Panc1 (cell line): ENCODE measurements at regions not wholly inside any gene's neighbourhood (a gene's known extent, or its start where the extent isn't known, plus 50 kb on each side); places are given as distances from the start of the nearest gene placed in this dataset.

ENCODE experiments used
- ATAC-seq: fragments of 200-7000 bp; cut with Tn5 transposase; 2 replicates; pipeline ENCODE4 v1.9.1; 2020; ENCODE audit warnings: mild to moderate bottlenecking, moderate library complexity
- BruUV-seq: library from RNA; stranded (reverse); fragments of 400-500 nt; replicated peaks from 2 replicates; lab custom pipeline; 2021; lab: Mats Ljungman, UMichigan
- CTCF ChIA-PET: fragments of 300-600 bp; sonication (Branson Sonifier 250); formaldehyde crosslinking; loops from one replicate; lab custom pipeline; 2022; ENCODE audit warnings: antibody characterized with exemption; lab: Charles Lee
- POLR2A ChIA-PET: fragments of 300-600 bp; sonication (Branson Sonifier 250); formaldehyde crosslinking; loops from one replicate; lab custom pipeline; 2022; ENCODE audit warnings: antibody characterized with exemption; lab: Charles Lee
- DNase-seq: peaks from one replicate; pipeline ENCODE4 v3.0.0-alpha.2; 2010; ENCODE audit warnings: low read depth, low spot score
- H3K27ac ChIP-seq: 2 replicates; pipeline ENCODE4 v1.5.1; 2011; ENCODE audit warnings: mild to moderate bottlenecking, low read length, inconsistent platforms
- H3K27me3 ChIP-seq: fragments of 200-500 bp; sonication (Bioruptor generic); 2 replicates; pipeline ENCODE4 v1.6.0; 2014; ENCODE audit warnings: low read length, inconsistent platforms; ENCODE audit not compliant: control insufficient read depth, insufficient read depth
- H3K36me3 ChIP-seq: fragments of 200-500 bp; sonication (Bioruptor generic); 2 replicates; pipeline ENCODE4 v1.5.1; 2014; ENCODE audit warnings: inconsistent platforms, mild to moderate bottlenecking, low read length, moderate library complexity; ENCODE audit not compliant: control insufficient read depth, insufficient read depth
- H3K4me1 ChIP-seq: 2 replicates; pipeline ENCODE4 v1.5.1; 2011; ENCODE audit warnings: inconsistent platforms, mild to moderate bottlenecking, low read length, moderate library complexity; ENCODE audit not compliant: control insufficient read depth, insufficient read depth
- H3K4me3 ChIP-seq, 2 experiments: 2 replicates each; pipeline ENCODE4 v1.5.1; 2011 to 2012; ENCODE audit warnings: low read depth in 2 of 2, low read length in 2 of 2, mild to moderate bottlenecking in 2 of 2, inconsistent platforms in 1 of 2, moderate library complexity in 1 of 2
- H3K9me3 ChIP-seq: fragments of 200-500 bp; sonication (Bioruptor generic); 2 replicates; pipeline ENCODE4 v1.5.1; 2014; ENCODE audit warnings: low read depth, mild to moderate bottlenecking, inconsistent platforms, low read length, moderate library complexity; ENCODE audit not compliant: control insufficient read depth, insufficient read depth
- POLR2AphosphoS5 ChIP-seq: IDR thresholded peaks from 2 replicates; pipeline ENCODE4 v1.6.1; 2012; ENCODE audit warnings: mild to moderate bottlenecking, low read depth, low read length, moderate library complexity
- SIN3A ChIP-seq: IDR thresholded peaks from 2 replicates; pipeline ENCODE4 v1.6.1; 2012; ENCODE audit warnings: low read depth, mild to moderate bottlenecking, low read length, moderate library complexity, borderline replicate concordance; ENCODE audit not compliant: insufficient read depth
- TCF7L2 ChIP-seq: IDR thresholded peaks from 2 replicates; pipeline ENCODE4 v1.6.1; 2011; ENCODE audit warnings: mild to moderate bottlenecking, low read depth, low read length, inconsistent platforms
- in situ Hi-C: cut with HindIII; loops from 2 replicates; pipeline ENCODE4 v1.10.0; 2016; ENCODE audit warnings: low sequenced_read_pairs, low pct_unique_long_range_greater_than_20kb
- intact Hi-C: fragments of 100-400 bp; cut with micrococcal nuclease; formaldehyde crosslinking; loops from one replicate; pipeline ENCODE4 v1.10.0; 2022; ENCODE audit not compliant: unreplicated experiment
- TF ChIP-seq, protein P1 (sequence below): fragments of 450-650 bp; IDR thresholded peaks from 2 replicates; pipeline ENCODE4 v1.5.1; 2017; ENCODE audit warnings: mild to moderate bottlenecking
- TF ChIP-seq, protein P2 (sequence below), 2 experiments: IDR thresholded peaks; 2 replicates each; pipeline ENCODE4 v1.6.1; 2011 to 2012; ENCODE audit warnings: low read depth in 2 of 2, control low read depth in 1 of 2, low read length in 1 of 2, mild to moderate bottlenecking in 1 of 2, moderate library complexity in 1 of 2; ENCODE audit not compliant: insufficient read depth in 1 of 2

DNA sequence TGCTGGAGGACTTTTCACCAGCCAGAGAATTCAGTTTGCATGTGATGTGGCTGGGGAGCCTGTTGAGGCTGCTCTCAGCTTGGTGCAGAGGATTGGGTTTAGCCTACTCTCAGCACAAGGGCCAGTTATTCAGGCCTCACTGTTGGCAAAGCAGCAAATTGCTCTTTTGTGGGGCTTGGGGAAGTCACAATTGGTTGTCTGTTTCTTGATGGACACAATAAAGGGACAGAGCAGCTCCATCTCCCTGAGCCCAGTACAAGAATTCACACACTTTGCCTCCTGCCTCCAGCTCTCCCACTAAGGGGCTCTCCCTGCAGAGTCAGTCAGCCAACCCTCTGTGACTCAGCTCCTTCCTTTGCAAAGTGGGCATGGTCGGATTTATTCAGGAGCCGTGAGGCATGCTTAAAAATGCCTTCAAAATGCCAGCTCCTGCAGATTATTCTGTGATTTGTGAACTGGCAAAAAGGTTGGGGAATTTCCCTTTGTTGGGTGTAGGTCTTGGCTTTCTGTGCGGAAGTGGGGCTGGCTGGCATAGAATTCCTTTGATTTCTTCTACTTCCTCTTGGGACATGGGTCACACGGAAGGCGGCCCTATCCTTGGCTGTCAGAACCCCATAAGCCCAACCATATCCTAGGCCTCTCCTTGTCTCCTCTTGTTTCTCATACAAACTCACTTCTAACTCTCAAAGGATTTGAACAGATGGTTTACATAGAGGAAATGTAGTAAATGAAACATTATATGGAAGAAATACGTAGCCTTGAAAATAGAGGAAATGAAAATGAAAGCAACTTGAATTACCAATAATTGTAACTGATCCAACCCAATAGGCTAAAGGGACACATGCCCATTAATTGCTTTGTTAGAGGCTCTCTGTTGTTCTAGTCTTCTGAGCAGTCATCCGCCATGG is 118.7 kb upstream of the CD180 start:
- Histone ChIP-seq H3K4me3 (no peak overlapping the region), H3K4me1 (no peaks in the 10 kb centered on the region), H3K9me3 (no peaks in the 10 kb centered on the region), H3K36me3 (no peaks in the 10 kb centered on the region), H3K27me3 (no peaks in the 10 kb centered on the region), H3K27ac (no peak overlapping the region)
- in situ Hi-C loops: no loop called here
- peak; percentile 58; the same call in 1 of the 2 replicates for ATAC-seq
- POLR2A ChIA-PET: no interaction called here
- BruUV-seq: no TSS peak
- CTCF ChIA-PET: no interaction called here
- TF ChIP-seq, protein P1, sequence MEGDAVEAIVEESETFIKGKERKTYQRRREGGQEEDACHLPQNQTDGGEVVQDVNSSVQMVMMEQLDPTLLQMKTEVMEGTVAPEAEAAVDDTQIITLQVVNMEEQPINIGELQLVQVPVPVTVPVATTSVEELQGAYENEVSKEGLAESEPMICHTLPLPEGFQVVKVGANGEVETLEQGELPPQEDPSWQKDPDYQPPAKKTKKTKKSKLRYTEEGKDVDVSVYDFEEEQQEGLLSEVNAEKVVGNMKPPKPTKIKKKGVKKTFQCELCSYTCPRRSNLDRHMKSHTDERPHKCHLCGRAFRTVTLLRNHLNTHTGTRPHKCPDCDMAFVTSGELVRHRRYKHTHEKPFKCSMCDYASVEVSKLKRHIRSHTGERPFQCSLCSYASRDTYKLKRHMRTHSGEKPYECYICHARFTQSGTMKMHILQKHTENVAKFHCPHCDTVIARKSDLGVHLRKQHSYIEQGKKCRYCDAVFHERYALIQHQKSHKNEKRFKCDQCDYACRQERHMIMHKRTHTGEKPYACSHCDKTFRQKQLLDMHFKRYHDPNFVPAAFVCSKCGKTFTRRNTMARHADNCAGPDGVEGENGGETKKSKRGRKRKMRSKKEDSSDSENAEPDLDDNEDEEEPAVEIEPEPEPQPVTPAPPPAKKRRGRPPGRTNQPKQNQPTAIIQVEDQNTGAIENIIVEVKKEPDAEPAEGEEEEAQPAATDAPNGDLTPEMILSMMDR: no peak
- TF ChIP-seq POLR2AphosphoS5: no peak
- TF ChIP-seq SIN3A: no peak
- TF ChIP-seq, protein P2, sequence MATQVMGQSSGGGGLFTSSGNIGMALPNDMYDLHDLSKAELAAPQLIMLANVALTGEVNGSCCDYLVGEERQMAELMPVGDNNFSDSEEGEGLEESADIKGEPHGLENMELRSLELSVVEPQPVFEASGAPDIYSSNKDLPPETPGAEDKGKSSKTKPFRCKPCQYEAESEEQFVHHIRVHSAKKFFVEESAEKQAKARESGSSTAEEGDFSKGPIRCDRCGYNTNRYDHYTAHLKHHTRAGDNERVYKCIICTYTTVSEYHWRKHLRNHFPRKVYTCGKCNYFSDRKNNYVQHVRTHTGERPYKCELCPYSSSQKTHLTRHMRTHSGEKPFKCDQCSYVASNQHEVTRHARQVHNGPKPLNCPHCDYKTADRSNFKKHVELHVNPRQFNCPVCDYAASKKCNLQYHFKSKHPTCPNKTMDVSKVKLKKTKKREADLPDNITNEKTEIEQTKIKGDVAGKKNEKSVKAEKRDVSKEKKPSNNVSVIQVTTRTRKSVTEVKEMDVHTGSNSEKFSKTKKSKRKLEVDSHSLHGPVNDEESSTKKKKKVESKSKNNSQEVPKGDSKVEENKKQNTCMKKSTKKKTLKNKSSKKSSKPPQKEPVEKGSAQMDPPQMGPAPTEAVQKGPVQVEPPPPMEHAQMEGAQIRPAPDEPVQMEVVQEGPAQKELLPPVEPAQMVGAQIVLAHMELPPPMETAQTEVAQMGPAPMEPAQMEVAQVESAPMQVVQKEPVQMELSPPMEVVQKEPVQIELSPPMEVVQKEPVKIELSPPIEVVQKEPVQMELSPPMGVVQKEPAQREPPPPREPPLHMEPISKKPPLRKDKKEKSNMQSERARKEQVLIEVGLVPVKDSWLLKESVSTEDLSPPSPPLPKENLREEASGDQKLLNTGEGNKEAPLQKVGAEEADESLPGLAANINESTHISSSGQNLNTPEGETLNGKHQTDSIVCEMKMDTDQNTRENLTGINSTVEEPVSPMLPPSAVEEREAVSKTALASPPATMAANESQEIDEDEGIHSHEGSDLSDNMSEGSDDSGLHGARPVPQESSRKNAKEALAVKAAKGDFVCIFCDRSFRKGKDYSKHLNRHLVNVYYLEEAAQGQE (IDR thresholded peaks at IDR 0.05; ENCODE audit: insufficient read depth in 1 of 2, low read depth in 2 of 2, low read length in 1 of 2): no peak
- no peak for DNase-seq
- intact Hi-C loops: no loop called here

DNA sequence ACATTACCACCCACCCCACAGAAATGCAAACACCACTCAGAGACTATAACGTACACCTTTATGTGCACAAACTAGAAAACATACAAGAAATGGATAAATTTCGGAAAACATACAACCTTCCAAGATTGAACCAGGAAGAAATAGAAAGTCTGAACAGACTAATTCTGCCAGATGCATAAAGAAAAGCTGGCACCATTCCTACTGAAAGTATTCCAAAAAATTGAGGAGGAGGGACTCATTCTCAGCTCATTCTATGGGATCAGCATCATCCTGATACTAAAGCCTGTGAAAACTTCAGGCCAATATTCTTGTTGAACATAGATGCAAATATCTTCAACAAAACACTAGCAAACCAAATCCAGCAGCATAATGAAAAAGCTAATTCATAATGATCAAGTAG is 115.1 kb upstream of the CD180 start:
- no peaks in the 10 kb centered on the region for H3K27me3 ChIP-seq
- POLR2A ChIA-PET: no interaction called here
- no peaks in the 10 kb centered on the region for H3K9me3 ChIP-seq
- in situ Hi-C loops (no loop called here), intact Hi-C loops (no loop called here)
- H3K4me3 ChIP-seq: no peak overlapping the region
- H3K36me3 ChIP-seq: no peaks in the 10 kb centered on the region
- ATAC-seq (no peak), DNase-seq (no peak)
- no peak overlapping the region for H3K27ac ChIP-seq
- BruUV-seq: no TSS peak
- CTCF ChIA-PET: no interaction called here
- H3K4me1 ChIP-seq: no peaks in the 10 kb centered on the region
- TF ChIP-seq TCF7L2 (no peak), SIN3A (no peak), POLR2AphosphoS5 (no peak)
- TF ChIP-seq, protein P2 (IDR thresholded peaks at IDR 0.05; ENCODE audit: insufficient read depth in 1 of 2, low read depth in 2 of 2, low read length in 1 of 2): no peak
- TF ChIP-seq, protein P1: no peak
